ENCODE measurements at regions not wholly inside any gene's neighbourhood (a gene's known extent, or its start where the extent isn't known, plus 50 kb on each side); places are given as distances from the start of the nearest gene placed in this dataset.

- no peak for TF ChIP-seq CTCF (IDR thresholded peaks at IDR 0.05)
- TF ChIP-seq POLR2A (IDR thresholded peaks at IDR 0.05; ENCODE audit: low read depth): no peak
- no peak for TF ChIP-seq EP300 (IDR thresholded peaks at IDR 0.05)
- no peak for TF ChIP-seq POLR2AphosphoS5 (IDR thresholded peaks at IDR 0.05)
Observed at GRCh38 chr11:10378362-10378761, 73.5 kb downstream of the ADM start.
